Heart left ventricle (tissue), 16 donors: ENCODE measurements at regions not wholly inside any gene's neighbourhood (a gene's known extent, or its start where the extent isn't known, plus 50 kb on each side); places are given as distances from the start of the nearest gene placed in this dataset.

Source experiments
- ATAC-seq, 4 donors: fragments of 200-7000 bp; cut with Tn5 transposase; one replicate each; pipeline ENCODE4 v1.9.1; 2020 to 2022; ENCODE audit warnings: moderate library complexity in 4 of 4, mild to moderate bottlenecking in 3 of 4, moderate number of reproducible peaks in 1 of 4
- DNase-seq, 5 donors: peaks; one replicate each; pipeline ENCODE4 v3.0.0-alpha.2; 2020
- H3K27ac ChIP-seq, 12 donors: fragments of 200-600 bp; sonication (generic) in 4 of 12; one replicate each; pipeline versions ENCODE4 v1.5.0 to v1.8.0; 2016 to 2022; ENCODE audit warnings: mild to moderate bottlenecking in 2 of 12
- H3K27me3 ChIP-seq, 9 donors: fragments of 200-600 bp; sonication (generic) in 2 of 9; one replicate each; pipeline versions ENCODE4 v1.5.1 to v1.8.0; 2016 to 2022; ENCODE audit warnings: mild to moderate bottlenecking in 3 of 9
- H3K36me3 ChIP-seq, 9 donors: fragments of 200-600 bp; sonication (generic) in 2 of 9; one replicate each; pipeline versions ENCODE4 v1.5.0 to v1.8.0; 2018 to 2022; ENCODE audit warnings: mild to moderate bottlenecking in 2 of 9
- H3K4me1 ChIP-seq, 12 donors: fragments of 200-600 bp; sonication (generic) in 4 of 12; one replicate each; pipeline versions ENCODE4 v1.5.0 to v1.8.0; 2016 to 2022; ENCODE audit warnings: mild to moderate bottlenecking in 3 of 12
- H3K4me3 ChIP-seq, 12 donors: fragments of 200-600 bp; sonication (generic) in 4 of 12; one replicate each; pipeline versions ENCODE4 v1.5.0 to v1.8.0; 2017 to 2022; ENCODE audit warnings: mild to moderate bottlenecking in 9 of 12, moderate library complexity in 4 of 12
- H3K9me3 ChIP-seq, 12 donors: fragments of 200-600 bp; sonication (generic) in 4 of 12; one replicate each; pipeline versions ENCODE4 v1.5.0 to v1.8.0; 2016 to 2022; ENCODE audit warnings: mild to moderate bottlenecking in 1 of 12
- CTCF ChIP-seq, 12 donors: fragments of 200-600 bp; sonication (generic) in 4 of 12; IDR thresholded peaks; one replicate each; pipeline versions ENCODE4 v1.5.0 to v1.8.0; 2018 to 2022; ENCODE audit warnings: antibody characterized with exemption in 12 of 12, mild to moderate bottlenecking in 5 of 12
- POLR2A ChIP-seq, 2 donors: fragments of 450-650 bp; IDR thresholded peaks; one replicate each; pipeline ENCODE4 v1.6.1; 2017; ENCODE audit warnings: antibody characterized with exemption in 2 of 2, mild to moderate bottlenecking in 2 of 2, moderate library complexity in 2 of 2
- WGBS, 4 donors: extraction: QIAGEN DNeasy Blood & Tissue Kit in 2 of 4; methylation state at CpG; one replicate each; pipeline versions ENCODE4 v1.1.5 to v1.1.7; 2013 to 2018; 5-methylcytosine and 5-hydroxymethylcytosine counted together
- intact Hi-C, 10 donors: fragments of 100-400 bp; cut with DNase I; formaldehyde crosslinking; loops; one replicate each; pipeline versions ENCODE4 v1.11.1 to v1.14.2; 2022
- donor health status: ischemic (EF 13 %, LVEDD 7.1; RV severe dilation, severe dysfunction).
- donor health status: healthy with polysubstance abuse.
- donor health status: DM: no; HTN: yes; CAD: no.
- donor health status: DM: no; HTN: no; CAD: no.
- donor health status: ischemic (EF 25% LVEDD 6.9; RV normal size, moderate dysfunction).
- donor health status: ischemic (EF 25% LVEDD 5.7; RV mildly dilated, moderate dysfunction).
- donor health status: healthy.
- donor health status: DM: yes; HTN: yes; CAD: no.
- donor health status: ischemic (EF 35%, LVEDD 5.7; RV mildly dilated, moderate dysfunction).
- donor health status: nonischemic (EF 11% LVEDD 7.7; RV severe dilation, severe dysfunction).
- donor health status: DM: yes; HTN: yes; CAD: no.
- donor health status: PGD.
- donor health status: ischemic (EF 29% LVEDD 5.4; RV normal size, mild dysfunction).
- donor health status: nonischemic (EF 23%, LVEDD 6.1; RV moderate dilation, normal function).

GRCh38 chr6:16944596-16944995 is 157.3 kb upstream of the STMND1 start:
- Histone ChIP-seq H3K9me3 (no peaks in the 10 kb centered on the region), H3K4me1 (peaks cover 0 to 29% (median 5%) of the 10 kb centered on the region in 12 donors), H3K36me3 (no peaks in the 10 kb centered on the region), H3K4me3 (no peak overlapping the region), H3K27ac (no peak overlapping the region), H3K27me3 (no peaks in the 10 kb centered on the region)
- 79 to 87% (median 81%) methylated on average over 3 of the region's 3 CpGs for WGBS, 4 donors
- no peak for TF ChIP-seq POLR2A (IDR thresholded peaks at IDR 0.05)
- no peak for TF ChIP-seq CTCF (IDR thresholded peaks at IDR 0.05)
- ATAC-seq (no peak), DNase-seq (no peak)
- intact Hi-C loops = no loop called here

GRCh38 chr6:16939839-16940238 is 162.0 kb upstream of the STMND1 start:
- no peak for DNase-seq
- ATAC-seq = peak in 1 of 4 donors; percentile 12
- WGBS, 4 donors = 69 to 80% (median 71%) methylated on average over 5 of the region's 5 CpGs
- intact Hi-C loops = no loop called here
- H3K9me3 ChIP-seq = no peaks in the 10 kb centered on the region
- no peaks in the 10 kb centered on the region for H3K27me3 ChIP-seq
- TF ChIP-seq CTCF (IDR thresholded peaks at IDR 0.05) (no peak), POLR2A (IDR thresholded peaks at IDR 0.05) (no peak)
- no peaks in the 10 kb centered on the region for H3K36me3 ChIP-seq
- no peak overlapping the region for H3K4me3 ChIP-seq
- H3K27ac ChIP-seq = no peak overlapping the region
- no peaks in the 10 kb centered on the region for H3K4me1 ChIP-seq

DNA sequence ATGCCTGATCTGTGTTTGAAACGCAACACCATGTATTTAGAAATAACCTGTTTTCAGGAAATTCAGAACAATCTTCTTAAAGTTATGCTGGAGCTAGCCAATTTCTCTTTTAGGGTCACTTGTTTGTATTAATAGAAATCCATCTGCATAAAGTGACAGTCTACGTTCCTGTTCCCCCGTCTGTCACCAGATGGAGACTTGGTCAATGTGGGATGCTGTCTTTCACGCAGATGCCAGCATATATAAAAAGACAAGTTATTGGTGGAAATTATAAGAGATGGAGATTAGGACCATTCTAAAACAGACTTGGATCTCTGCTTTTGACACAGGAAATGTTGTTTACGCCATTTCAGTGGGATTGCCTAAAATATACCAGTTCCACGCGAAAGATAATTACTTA is 162.5 kb upstream of the STMND1 start:
- Histone ChIP-seq H3K27ac (no peak overlapping the region), H3K36me3 (no peaks in the 10 kb centered on the region), H3K9me3 (no peaks in the 10 kb centered on the region), H3K4me3 (no peak overlapping the region), H3K27me3 (no peaks in the 10 kb centered on the region), H3K4me1 (no peaks in the 10 kb centered on the region)
- DNase-seq (no peak), ATAC-seq (no peak)
- intact Hi-C loops = no loop called here
- TF ChIP-seq CTCF (IDR thresholded peaks at IDR 0.05) (no peak), POLR2A (IDR thresholded peaks at IDR 0.05) (no peak)
- WGBS, 4 donors = 62 to 79% (median 71%) methylated on average over 7 of the region's 7 CpGs

DNA sequence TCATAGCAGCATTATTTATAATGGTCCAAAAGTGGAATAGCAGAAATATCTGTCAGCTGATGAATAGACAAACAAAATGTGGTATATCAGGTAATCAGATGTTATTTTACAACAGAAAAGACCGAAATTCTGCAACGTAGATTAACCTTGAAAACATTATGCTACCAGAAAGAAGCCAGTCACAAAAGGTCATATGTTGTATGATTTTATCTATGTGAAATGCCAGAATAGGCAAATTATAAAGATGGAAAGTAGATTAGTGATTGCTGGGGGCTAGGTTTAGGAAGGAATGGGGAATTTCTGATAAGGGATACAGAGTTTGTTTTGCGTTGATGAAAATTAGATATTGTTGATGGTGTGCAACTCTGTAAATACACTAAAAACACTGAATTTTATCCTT is 165.0 kb upstream of the STMND1 start:
- TF ChIP-seq CTCF (IDR thresholded peaks at IDR 0.05) = no peak
- TF ChIP-seq POLR2A (IDR thresholded peaks at IDR 0.05) = no peak
- intact Hi-C loops = no loop called here
- H3K4me1 ChIP-seq = no peaks in the 10 kb centered on the region
- no peaks in the 10 kb centered on the region for H3K9me3 ChIP-seq
- WGBS, 4 donors = 89 to 92% (median 90%) methylated on average over 3 of the region's 3 CpGs
- H3K4me3 ChIP-seq = no peak overlapping the region
- DNase-seq (no peak), ATAC-seq (no peak)
- no peak overlapping the region for H3K27ac ChIP-seq
- no peaks in the 10 kb centered on the region for H3K36me3 ChIP-seq
- H3K27me3 ChIP-seq = peaks cover 0 to 4% (median 0%) of the 10 kb centered on the region in 9 donors
